Tibial nerve (tissue), 4 donors: ENCODE measurements at regions not wholly inside any gene's neighbourhood (a gene's known extent, or its start where the extent isn't known, plus 50 kb on each side); places are given as distances from the start of the nearest gene placed in this dataset.

Source experiments
- EP300 ChIP-seq, 2 donors: sonication (generic); formaldehyde crosslinking; IDR thresholded peaks; one replicate each; pipeline ENCODE4 v1.6.1; 2017; ENCODE audit warnings: antibody characterized with exemption in 2 of 2, mild to moderate bottlenecking in 1 of 2
- POLR2A ChIP-seq, 2 donors: fragments of 450-650 bp; IDR thresholded peaks; one replicate each; pipeline ENCODE4 v1.6.1; 2017; ENCODE audit warnings: antibody characterized with exemption in 2 of 2, mild to moderate bottlenecking in 2 of 2, moderate library complexity in 2 of 2
- TF ChIP-seq, protein P1 (sequence below), 5 experiments: fragments of 200-600 bp in 3 of 5; fragments of 450-650 bp in 2 of 5; sonication (generic) in 3 of 5; IDR thresholded peaks; one replicate each; pipeline ENCODE4 v1.5.1; 2016 to 2019; ENCODE audit warnings: antibody characterized with exemption in 5 of 5, mild to moderate bottlenecking in 3 of 5, moderate library complexity in 2 of 5

DNA sequence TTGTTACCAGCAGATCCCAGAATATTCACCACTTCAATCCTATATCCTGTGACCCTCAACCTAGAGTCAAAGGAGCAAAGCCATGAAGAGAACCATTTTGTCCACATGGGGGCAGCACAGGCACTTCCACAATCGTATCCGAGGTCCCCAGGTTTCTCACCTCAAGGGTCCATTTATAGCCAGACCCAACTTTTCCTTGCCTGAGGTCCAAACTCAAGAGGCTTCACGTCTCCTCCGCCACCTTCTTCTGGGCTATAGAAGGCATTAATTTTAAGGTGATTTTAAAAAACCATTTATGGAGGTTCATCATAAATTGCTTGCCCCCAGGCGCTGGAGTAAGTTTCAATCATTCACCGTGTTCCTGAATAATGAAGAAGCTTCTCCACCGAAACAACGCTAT is 111.6 kb upstream of the NABP1 start:
- TF ChIP-seq, protein P1, sequence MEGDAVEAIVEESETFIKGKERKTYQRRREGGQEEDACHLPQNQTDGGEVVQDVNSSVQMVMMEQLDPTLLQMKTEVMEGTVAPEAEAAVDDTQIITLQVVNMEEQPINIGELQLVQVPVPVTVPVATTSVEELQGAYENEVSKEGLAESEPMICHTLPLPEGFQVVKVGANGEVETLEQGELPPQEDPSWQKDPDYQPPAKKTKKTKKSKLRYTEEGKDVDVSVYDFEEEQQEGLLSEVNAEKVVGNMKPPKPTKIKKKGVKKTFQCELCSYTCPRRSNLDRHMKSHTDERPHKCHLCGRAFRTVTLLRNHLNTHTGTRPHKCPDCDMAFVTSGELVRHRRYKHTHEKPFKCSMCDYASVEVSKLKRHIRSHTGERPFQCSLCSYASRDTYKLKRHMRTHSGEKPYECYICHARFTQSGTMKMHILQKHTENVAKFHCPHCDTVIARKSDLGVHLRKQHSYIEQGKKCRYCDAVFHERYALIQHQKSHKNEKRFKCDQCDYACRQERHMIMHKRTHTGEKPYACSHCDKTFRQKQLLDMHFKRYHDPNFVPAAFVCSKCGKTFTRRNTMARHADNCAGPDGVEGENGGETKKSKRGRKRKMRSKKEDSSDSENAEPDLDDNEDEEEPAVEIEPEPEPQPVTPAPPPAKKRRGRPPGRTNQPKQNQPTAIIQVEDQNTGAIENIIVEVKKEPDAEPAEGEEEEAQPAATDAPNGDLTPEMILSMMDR (IDR thresholded peaks at IDR 0.05): peak; percentile 38 to 66 (median 56)
- TF ChIP-seq POLR2A (IDR thresholded peaks at IDR 0.05) (no peak), EP300 (IDR thresholded peaks at IDR 0.05) (no peak)
